ENCODE measurements at regions not wholly inside any gene's neighbourhood (a gene's known extent, or its start where the extent isn't known, plus 50 kb on each side); places are given as distances from the start of the nearest gene placed in this dataset.
"Not testable (repeated sequence)": the region's sequence is repeated elsewhere in the genome, so short reads cannot be mapped to it uniquely, and the experiment has no call there.

- no peak for DNase-seq
Observed at GRCh38 chr1:189751311-189751710, 726.4 kb downstream of the BRINP3 start.

- no peak for DNase-seq
Observed at GRCh38 chr1:189752461-189752995, 725.1 kb downstream of the BRINP3 start.

GRCh38 chr1:189755100-189755499 is 722.6 kb downstream of the BRINP3 start:
- not testable (repeated sequence) for DNase-seq

GRCh38 chr1:189764391-189765320 is 713.0 kb downstream of the BRINP3 start:
- no peak for DNase-seq

GRCh38 chr1:189769448-189769847 is 708.2 kb downstream of the BRINP3 start:
- no peak for DNase-seq

- no peak for DNase-seq
Observed at GRCh38 chr1:189774721-189775287, 702.9 kb downstream of the BRINP3 start.

GRCh38 chr1:189775343-189775742 is 702.3 kb downstream of the BRINP3 start:
- no peak for DNase-seq

- no peak for DNase-seq
Observed at GRCh38 chr1:189779034-189779433, 698.6 kb downstream of the BRINP3 start.

GRCh38 chr1:189782295-189782694 is 695.4 kb downstream of the BRINP3 start:
- DNase-seq, result no peak

- no peak for DNase-seq
Observed at GRCh38 chr1:189783456-189783855, 694.2 kb downstream of the BRINP3 start.

- no peak for DNase-seq
Observed at GRCh38 chr1:189786761-189787160, 690.9 kb downstream of the BRINP3 start.

GRCh38 chr1:189787201-189787600 is 690.5 kb downstream of the BRINP3 start:
- no peak for DNase-seq

GRCh38 chr1:189790335-189790734 is 687.3 kb downstream of the BRINP3 start:
- DNase-seq, result no peak

- no peak for DNase-seq
Observed at GRCh38 chr1:189803364-189803763, 674.3 kb downstream of the BRINP3 start.

GRCh38 chr1:189804352-189804751 is 673.3 kb downstream of the BRINP3 start:
- DNase-seq, result no peak

GRCh38 chr1:189805735-189806134 is 671.9 kb downstream of the BRINP3 start:
- no peak for DNase-seq

GRCh38 chr1:189810639-189811038 is 667.0 kb downstream of the BRINP3 start:
- not testable (repeated sequence) for DNase-seq

- no peak for DNase-seq
Observed at GRCh38 chr1:189811960-189812359, 665.7 kb downstream of the BRINP3 start.

GRCh38 chr1:189816558-189816957 is 661.1 kb downstream of the BRINP3 start:
- no peak for DNase-seq

- no peak for DNase-seq
Observed at GRCh38 chr1:189819751-189820150, 657.9 kb downstream of the BRINP3 start.

- no peak for DNase-seq
Observed at GRCh38 chr1:189821833-189822232, 655.8 kb downstream of the BRINP3 start.

- DNase-seq, result no peak
Observed at GRCh38 chr1:189834813-189835212, 642.9 kb downstream of the BRINP3 start.

GRCh38 chr1:189847613-189848012 is 630.1 kb downstream of the BRINP3 start:
- DNase-seq, result no peak

- DNase-seq, result no peak
Observed at GRCh38 chr1:189851806-189852367, 625.8 kb downstream of the BRINP3 start.
